Activated CD8-positive, alpha-beta memory T cell treated with anti-CD3 and anti-CD28 coated beads, Interleukin-2, amount 50 U/mL, for 48 hours (primary cell): ENCODE measurements at regions not wholly inside any gene's neighbourhood (a gene's known extent, or its start where the extent isn't known, plus 50 kb on each side); places are given as distances from the start of the nearest gene placed in this dataset.
A peak's percentile ranks its signal among the peaks of the same experiment; 100 is the strongest.

Source experiments
- DNase-seq: peaks from one replicate; pipeline ENCODE4 v3.0.0-alpha.2; 2020

GRCh38 chr9:4382722-4383317 is 83.0 kb upstream of the GLIS3 start:
- no peak for DNase-seq

GRCh38 chr9:4381744-4382143 is 81.9 kb upstream of the GLIS3 start:
- DNase-seq = no peak

GRCh38 chr9:4380406-4380805 is 80.5 kb upstream of the GLIS3 start:
- DNase-seq = no peak

- no peak for DNase-seq
These were observed 75.7 kb upstream of the GLIS3 start for GRCh38 chr9:4375424-4376200.

GRCh38 chr9:4371108-4371507 is 71.2 kb upstream of the GLIS3 start:
- no peak for DNase-seq

GRCh38 chr9:4370501-4370900 is 70.6 kb upstream of the GLIS3 start:
- DNase-seq = no peak

- peak; percentile 57 for DNase-seq
These were observed 66.9 kb upstream of the GLIS3 start for GRCh38 chr9:4366591-4367330.

- no peak for DNase-seq
These were observed 65.2 kb upstream of the GLIS3 start for GRCh38 chr9:4365055-4365454.

GRCh38 chr9:4362281-4362680 is 62.4 kb upstream of the GLIS3 start:
- DNase-seq = no peak

GRCh38 chr9:4359016-4359415 is 59.1 kb upstream of the GLIS3 start:
- no peak for DNase-seq

- no peak for DNase-seq
These were observed 58.1 kb upstream of the GLIS3 start for GRCh38 chr9:4357929-4358328.

GRCh38 chr9:4356306-4356705 is 56.4 kb upstream of the GLIS3 start:
- DNase-seq = no peak

GRCh38 chr9:4353236-4353635 is 53.4 kb upstream of the GLIS3 start:
- DNase-seq = no peak

- no peak for DNase-seq
These were observed 50.0 kb upstream of the GLIS3 start for GRCh38 chr9:4349816-4350418.
